CMK (cell line): ENCODE measurements at regions not wholly inside any gene's neighbourhood (a gene's known extent, or its start where the extent isn't known, plus 50 kb on each side); places are given as distances from the start of the nearest gene placed in this dataset.
"Not testable (repeated sequence)": the region's sequence is repeated elsewhere in the genome, so short reads cannot be mapped to it uniquely, and the experiment has no call there.

Experiments
- DNase-seq: peaks from one replicate; pipeline ENCODE4 v3.0.0-alpha.2; 2010; ENCODE audit warnings: low read depth

- DNase-seq: no peak
Measured at GRCh38 chr3:187795207-187795960, 50.1 kb upstream of the BCL6 start.

- no peak for DNase-seq
Measured at GRCh38 chr3:187798126-187798525, 52.9 kb upstream of the BCL6 start.

GRCh38 chr3:187798531-187799530 lies 53.6 kb upstream of the BCL6 start:
- DNase-seq: no peak

GRCh38 chr3:187799942-187800641 lies 54.8 kb upstream of the BCL6 start:
- no peak for DNase-seq

GRCh38 chr3:187801152-187801551 lies 55.9 kb upstream of the BCL6 start:
- no peak for DNase-seq

- no peak for DNase-seq
Measured at GRCh38 chr3:187802203-187802927, 57.1 kb upstream of the BCL6 start.

- no peak for DNase-seq
Measured at GRCh38 chr3:187802928-187803259, 57.6 kb upstream of the BCL6 start.

- DNase-seq: no peak
Measured at GRCh38 chr3:187804120-187804744, 59.0 kb upstream of the BCL6 start.

GRCh38 chr3:187804745-187805121 lies 59.5 kb upstream of the BCL6 start:
- no peak for DNase-seq

GRCh38 chr3:187805774-187806173 lies 60.5 kb upstream of the BCL6 start:
- no peak for DNase-seq

GRCh38 chr3:187807086-187807862 lies 62.0 kb upstream of the BCL6 start:
- DNase-seq: no peak

GRCh38 chr3:187808527-187808895 lies 63.2 kb upstream of the BCL6 start:
- no peak for DNase-seq

GRCh38 chr3:187809612-187809991 lies 64.3 kb upstream of the BCL6 start:
- no peak for DNase-seq

- no peak for DNase-seq
Measured at GRCh38 chr3:187810021-187810446, 64.8 kb upstream of the BCL6 start.

- DNase-seq: no peak
Measured at GRCh38 chr3:187811585-187812250, 66.5 kb upstream of the BCL6 start.

- DNase-seq: no peak
Measured at GRCh38 chr3:187812496-187812895, 67.2 kb upstream of the BCL6 start.

- no peak for DNase-seq
Measured at GRCh38 chr3:187813198-187813597, 67.9 kb upstream of the BCL6 start.

GRCh38 chr3:187817766-187818165 lies 72.5 kb upstream of the BCL6 start:
- not testable (repeated sequence) for DNase-seq

GRCh38 chr3:187821616-187822317 lies 76.5 kb upstream of the BCL6 start:
- DNase-seq: no peak

GRCh38 chr3:187822402-187822801 lies 77.1 kb upstream of the BCL6 start:
- DNase-seq: no peak
